ENCODE measurements at regions not wholly inside any gene's neighbourhood (a gene's known extent, or its start where the extent isn't known, plus 50 kb on each side); places are given as distances from the start of the nearest gene placed in this dataset.

- no peaks in the 10 kb centered on the region for H3K36me3 Mint-ChIP-seq
- peak overlapping the region in 1 of 10 donors; percentile 11 for H3K27ac Mint-ChIP-seq
- H3K4me3 Mint-ChIP-seq: no peak overlapping the region
- ATAC-seq (no peak), DNase-seq (no peak)
- POLR2A ChIA-PET: no interaction called here
- no peaks in the 10 kb centered on the region for H3K4me1 Mint-ChIP-seq
- peaks cover 5 to 31% (median 7%) of the 10 kb centered on the region in 5 donors for H3K27me3 Mint-ChIP-seq
- H3K9me3 Mint-ChIP-seq: no peaks in the 10 kb centered on the region
Observed at GRCh38 chr3:44036850-44037249, 204.8 kb upstream of the TOPAZ1 start.

- H3K9me3 Mint-ChIP-seq: no peaks in the 10 kb centered on the region
- POLR2A ChIA-PET: no interaction called here
- ATAC-seq: no peak
- H3K36me3 Mint-ChIP-seq: no peaks in the 10 kb centered on the region
- H3K27me3 Mint-ChIP-seq: peaks cover 6 to 14% (median 7%) of the 10 kb centered on the region in 5 donors
- H3K4me3 Mint-ChIP-seq: no peak overlapping the region
- DNase-seq: no peak
- no peaks in the 10 kb centered on the region for H3K4me1 Mint-ChIP-seq
- H3K27ac Mint-ChIP-seq: no peak overlapping the region
Observed at GRCh38 chr3:44039006-44039405, 202.7 kb upstream of the TOPAZ1 start.

- no peak for DNase-seq
- Mint-ChIP-seq H3K4me1 (peaks cover 0 to 15% (median 0%) of the 10 kb centered on the region in 4 donors), H3K27ac (no peak overlapping the region), H3K9me3 (no peaks in the 10 kb centered on the region), H3K4me3 (no peak overlapping the region), H3K27me3 (peaks cover 4 to 11% (median 10%) of the 10 kb centered on the region in 5 donors), H3K36me3 (no peaks in the 10 kb centered on the region)
- POLR2A ChIA-PET: no interaction called here
- ATAC-seq: no peak
Observed at GRCh38 chr3:44041726-44042125, 200.0 kb upstream of the TOPAZ1 start.

GRCh38 chr3:44042772-44043171, 198.9 kb upstream of the TOPAZ1 start:
- peaks cover 0 to 15% (median 0%) of the 10 kb centered on the region in 4 donors for H3K4me1 Mint-ChIP-seq
- peaks cover 6 to 11% (median 10%) of the 10 kb centered on the region in 5 donors for H3K27me3 Mint-ChIP-seq
- H3K9me3 Mint-ChIP-seq: no peaks in the 10 kb centered on the region
- POLR2A ChIA-PET: no interaction called here
- no peak overlapping the region for H3K27ac Mint-ChIP-seq
- no peak overlapping the region for H3K4me3 Mint-ChIP-seq
- DNase-seq (no peak), ATAC-seq (no peak)
- no peaks in the 10 kb centered on the region for H3K36me3 Mint-ChIP-seq

GRCh38 chr3:44045476-44046275, 196.0 kb upstream of the TOPAZ1 start:
- Mint-ChIP-seq H3K27me3 (peaks cover 2 to 22% (median 8%) of the 10 kb centered on the region in 5 donors), H3K27ac (no peak overlapping the region), H3K9me3 (no peaks in the 10 kb centered on the region), H3K4me1 (peaks cover 0 to 15% (median 0%) of the 10 kb centered on the region in 4 donors), H3K36me3 (no peaks in the 10 kb centered on the region), H3K4me3 (no peak overlapping the region)
- ATAC-seq (peak; percentile 57 to 62), DNase-seq (peak in 1 of 10 donors; percentile 54)
- POLR2A ChIA-PET: no interaction called here

- ATAC-seq (no peak), DNase-seq (no peak)
- peaks cover 2 to 40% (median 15%) of the 10 kb centered on the region in 5 donors for H3K27me3 Mint-ChIP-seq
- POLR2A ChIA-PET: no interaction called here
- no peak overlapping the region for H3K27ac Mint-ChIP-seq
- no peaks in the 10 kb centered on the region for H3K9me3 Mint-ChIP-seq
- no peaks in the 10 kb centered on the region for H3K36me3 Mint-ChIP-seq
- peaks cover 0 to 15% (median 0%) of the 10 kb centered on the region in 4 donors for H3K4me1 Mint-ChIP-seq
- H3K4me3 Mint-ChIP-seq: no peak overlapping the region
Observed at GRCh38 chr3:44047796-44048195, 193.9 kb upstream of the TOPAZ1 start.

GRCh38 chr3:44048196-44048924, 193.3 kb upstream of the TOPAZ1 start:
- Mint-ChIP-seq H3K4me1 (peaks cover 0 to 15% (median 0%) of the 10 kb centered on the region in 4 donors), H3K36me3 (no peaks in the 10 kb centered on the region), H3K9me3 (no peaks in the 10 kb centered on the region), H3K27ac (no peak overlapping the region), H3K4me3 (no peak overlapping the region), H3K27me3 (peaks cover 2 to 40% (median 15%) of the 10 kb centered on the region in 5 donors)
- DNase-seq (no peak), ATAC-seq (no peak)
- POLR2A ChIA-PET: no interaction called here

GRCh38 chr3:44048949-44049348, 192.7 kb upstream of the TOPAZ1 start:
- no peak overlapping the region for H3K27ac Mint-ChIP-seq
- POLR2A ChIA-PET: no interaction called here
- no peak overlapping the region for H3K4me3 Mint-ChIP-seq
- peaks cover 0 to 15% (median 0%) of the 10 kb centered on the region in 4 donors for H3K4me1 Mint-ChIP-seq
- DNase-seq (no peak), ATAC-seq (no peak)
- peaks cover 6 to 44% (median 19%) of the 10 kb centered on the region in 5 donors for H3K27me3 Mint-ChIP-seq
- H3K9me3 Mint-ChIP-seq: no peaks in the 10 kb centered on the region
- no peaks in the 10 kb centered on the region for H3K36me3 Mint-ChIP-seq

- DNase-seq (no peak), ATAC-seq (no peak)
- Mint-ChIP-seq H3K4me1 (peaks cover 0 to 12% (median 0%) of the 10 kb centered on the region in 4 donors), H3K36me3 (no peaks in the 10 kb centered on the region), H3K27me3 (peaks cover 10 to 50% (median 19%) of the 10 kb centered on the region in 5 donors), H3K27ac (no peak overlapping the region), H3K4me3 (no peak overlapping the region), H3K9me3 (no peaks in the 10 kb centered on the region)
- POLR2A ChIA-PET: no interaction called here
Observed at GRCh38 chr3:44050101-44050500, 191.6 kb upstream of the TOPAZ1 start.

GRCh38 chr3:44050867-44051266, 190.8 kb upstream of the TOPAZ1 start:
- peaks cover 10 to 50% (median 19%) of the 10 kb centered on the region in 5 donors for H3K27me3 Mint-ChIP-seq
- POLR2A ChIA-PET: no interaction called here
- ATAC-seq (no peak), DNase-seq (no peak)
- peaks cover 0 to 5% (median 0%) of the 10 kb centered on the region in 4 donors for H3K4me1 Mint-ChIP-seq
- H3K9me3 Mint-ChIP-seq: no peaks in the 10 kb centered on the region
- H3K27ac Mint-ChIP-seq: no peak overlapping the region
- H3K36me3 Mint-ChIP-seq: no peaks in the 10 kb centered on the region
- H3K4me3 Mint-ChIP-seq: no peak overlapping the region

GRCh38 chr3:44055951-44056350, 185.7 kb upstream of the TOPAZ1 start:
- Mint-ChIP-seq H3K9me3 (no peaks in the 10 kb centered on the region), H3K4me3 (no peak overlapping the region), H3K27ac (peak overlapping the region in 2 of 10 donors; percentile 13 to 24), H3K36me3 (no peaks in the 10 kb centered on the region), H3K4me1 (peaks cover 14 to 37% (median 33%) of the 10 kb centered on the region in 4 donors), H3K27me3 (peaks cover 7 to 25% (median 12%) of the 10 kb centered on the region in 5 donors)
- ATAC-seq (no peak), DNase-seq (no peak)
- POLR2A ChIA-PET: no interaction called here

GRCh38 chr3:44056446-44057240, 185.0 kb upstream of the TOPAZ1 start:
- Mint-ChIP-seq H3K9me3 (no peaks in the 10 kb centered on the region), H3K27me3 (peaks cover 4 to 18% (median 12%) of the 10 kb centered on the region in 5 donors), H3K4me1 (peaks cover 14 to 40% (median 33%) of the 10 kb centered on the region in 4 donors), H3K36me3 (no peaks in the 10 kb centered on the region), H3K4me3 (no peak overlapping the region), H3K27ac (peak overlapping the region in 3 of 10 donors; percentile 24 to 60 (median 49))
- POLR2A ChIA-PET: no interaction called here
- ATAC-seq (no peak), DNase-seq (no peak)
